ENCODE measurements at regions not wholly inside any gene's neighbourhood (a gene's known extent, or its start where the extent isn't known, plus 50 kb on each side); places are given as distances from the start of the nearest gene placed in this dataset.

DNA sequence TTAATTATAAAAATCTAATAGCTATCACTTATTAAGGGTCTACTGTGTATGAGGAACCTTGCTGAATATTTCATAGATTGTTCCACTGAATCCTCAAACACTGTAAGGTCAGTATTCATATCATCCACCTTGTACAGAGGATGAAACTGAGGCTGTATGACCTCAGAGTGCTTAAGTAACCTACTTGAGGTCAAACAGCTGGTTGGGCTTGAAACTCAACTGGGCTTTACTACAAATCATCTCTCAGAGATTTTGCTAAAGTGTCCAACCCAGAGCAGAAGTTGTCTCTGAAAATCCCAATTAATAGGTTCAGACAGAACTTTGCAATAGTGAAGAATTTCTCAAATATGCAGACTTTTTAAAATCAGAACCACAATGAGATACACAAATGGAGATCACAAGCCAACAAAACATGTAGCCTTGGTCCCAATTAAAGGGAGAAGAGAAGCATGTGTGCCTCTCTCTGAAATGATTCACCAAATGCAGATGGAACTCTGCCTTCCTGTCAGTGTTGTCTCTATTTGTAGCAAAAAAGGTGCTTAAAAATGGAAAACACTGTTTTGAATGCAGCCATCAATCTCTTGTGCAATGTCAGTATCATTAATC lies 131.4 kb downstream of the FAM114A2 start (continued):
- TF ChIP-seq, protein P1, sequence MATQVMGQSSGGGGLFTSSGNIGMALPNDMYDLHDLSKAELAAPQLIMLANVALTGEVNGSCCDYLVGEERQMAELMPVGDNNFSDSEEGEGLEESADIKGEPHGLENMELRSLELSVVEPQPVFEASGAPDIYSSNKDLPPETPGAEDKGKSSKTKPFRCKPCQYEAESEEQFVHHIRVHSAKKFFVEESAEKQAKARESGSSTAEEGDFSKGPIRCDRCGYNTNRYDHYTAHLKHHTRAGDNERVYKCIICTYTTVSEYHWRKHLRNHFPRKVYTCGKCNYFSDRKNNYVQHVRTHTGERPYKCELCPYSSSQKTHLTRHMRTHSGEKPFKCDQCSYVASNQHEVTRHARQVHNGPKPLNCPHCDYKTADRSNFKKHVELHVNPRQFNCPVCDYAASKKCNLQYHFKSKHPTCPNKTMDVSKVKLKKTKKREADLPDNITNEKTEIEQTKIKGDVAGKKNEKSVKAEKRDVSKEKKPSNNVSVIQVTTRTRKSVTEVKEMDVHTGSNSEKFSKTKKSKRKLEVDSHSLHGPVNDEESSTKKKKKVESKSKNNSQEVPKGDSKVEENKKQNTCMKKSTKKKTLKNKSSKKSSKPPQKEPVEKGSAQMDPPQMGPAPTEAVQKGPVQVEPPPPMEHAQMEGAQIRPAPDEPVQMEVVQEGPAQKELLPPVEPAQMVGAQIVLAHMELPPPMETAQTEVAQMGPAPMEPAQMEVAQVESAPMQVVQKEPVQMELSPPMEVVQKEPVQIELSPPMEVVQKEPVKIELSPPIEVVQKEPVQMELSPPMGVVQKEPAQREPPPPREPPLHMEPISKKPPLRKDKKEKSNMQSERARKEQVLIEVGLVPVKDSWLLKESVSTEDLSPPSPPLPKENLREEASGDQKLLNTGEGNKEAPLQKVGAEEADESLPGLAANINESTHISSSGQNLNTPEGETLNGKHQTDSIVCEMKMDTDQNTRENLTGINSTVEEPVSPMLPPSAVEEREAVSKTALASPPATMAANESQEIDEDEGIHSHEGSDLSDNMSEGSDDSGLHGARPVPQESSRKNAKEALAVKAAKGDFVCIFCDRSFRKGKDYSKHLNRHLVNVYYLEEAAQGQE (IDR thresholded peaks at IDR 0.05; ENCODE audit: low read depth): no peak

DNA sequence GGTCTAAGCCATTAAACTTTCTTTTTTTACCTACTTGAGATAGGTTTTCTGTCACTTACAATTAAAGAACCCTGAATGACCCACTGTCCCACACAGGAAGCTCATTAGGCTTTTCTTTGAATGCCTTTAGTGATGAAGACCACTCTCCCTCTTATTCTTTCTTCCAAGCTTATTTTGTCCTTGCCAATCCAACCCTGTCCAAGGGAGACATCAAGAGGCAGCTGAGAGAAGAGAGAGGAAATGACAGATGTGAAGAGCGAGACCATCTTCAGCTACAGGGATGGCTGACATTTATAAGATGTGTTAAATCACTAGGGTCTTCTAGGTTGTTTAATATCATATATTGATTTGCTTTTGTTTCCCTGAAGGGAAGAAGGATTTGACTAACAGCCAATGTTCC lies 133.5 kb downstream of the FAM114A2 start:
- no peak overlapping the region for H2AFZ ChIP-seq (ENCODE audit: low read depth, low read length, poor library complexity, severe bottlenecking)
- no peaks in the 10 kb centered on the region for H3K4me1 ChIP-seq (ENCODE audit: control insufficient read depth in 1 of 2, insufficient read depth in 2 of 2, low read length in 2 of 2)
- H3K4me3 ChIP-seq (replicated peaks in 1 of 2; ENCODE audit: low read depth in 1 of 2, low read length in 2 of 2): no peak overlapping the region
- H3K36me3 ChIP-seq (ENCODE audit: control insufficient read depth in 1 of 2, insufficient read depth in 2 of 2, low read length in 2 of 2): no peaks in the 10 kb centered on the region
- no peaks in the 10 kb centered on the region for H3K27me3 ChIP-seq (ENCODE audit: insufficient read depth, low read length)
- DNase-seq (ENCODE audit: low read depth, low spot score): no peak
- H3K27ac ChIP-seq (ENCODE audit: low read depth, low read length): no peak overlapping the region
- CTCF ChIA-PET: no interaction called here
- H3K9ac ChIP-seq (ENCODE audit: low read length): no peak overlapping the region
- H4K20me1 ChIP-seq (ENCODE audit: insufficient read depth): no peaks in the 10 kb centered on the region
- no peaks in the 10 kb centered on the region for H3K9me3 ChIP-seq (ENCODE audit: control insufficient read depth in 1 of 2, insufficient read depth in 1 of 2, low read depth in 1 of 2, low read length in 2 of 2)
- BruUV-seq (replicated peaks): no TSS peak
- no peaks in the 10 kb centered on the region for H3K79me2 ChIP-seq (ENCODE audit: insufficient read depth, low read length)
- no peak for ATAC-seq
- RAD21 ChIA-PET (ENCODE audit: low non-redundant PET in 1 of 2, low total read pairs in 2 of 2, uncharacterized antibody in 2 of 2, unreplicated experiment in 2 of 2): no interaction called here
- POLR2A ChIA-PET: no interaction called here
- no peak overlapping the region for H3K4me2 ChIP-seq (ENCODE audit: low read length)
- intact Hi-C loops (cut with micrococcal nuclease): no loop called here
- TF ChIP-seq CBX3 (IDR thresholded peaks at IDR 0.05; ENCODE audit: low read depth): no peak
- no peak for TF ChIP-seq POLR2AphosphoS5 (IDR thresholded peaks at IDR 0.05; ENCODE audit: low read depth, low read length)
- TF ChIP-seq FOSL1 (IDR thresholded peaks at IDR 0.05; ENCODE audit: low read depth): no peak
- TF ChIP-seq, protein P2, sequence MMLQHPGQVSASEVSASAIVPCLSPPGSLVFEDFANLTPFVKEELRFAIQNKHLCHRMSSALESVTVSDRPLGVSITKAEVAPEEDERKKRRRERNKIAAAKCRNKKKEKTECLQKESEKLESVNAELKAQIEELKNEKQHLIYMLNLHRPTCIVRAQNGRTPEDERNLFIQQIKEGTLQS (IDR thresholded peaks at IDR 0.05): no peak
- TF ChIP-seq EZH2phosphoT487 (IDR thresholded peaks at IDR 0.05; ENCODE audit: borderline replicate concordance): no peak
- TF ChIP-seq, protein P3, sequence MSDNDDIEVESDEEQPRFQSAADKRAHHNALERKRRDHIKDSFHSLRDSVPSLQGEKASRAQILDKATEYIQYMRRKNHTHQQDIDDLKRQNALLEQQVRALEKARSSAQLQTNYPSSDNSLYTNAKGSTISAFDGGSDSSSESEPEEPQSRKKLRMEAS (IDR thresholded peaks at IDR 0.05): no peak
- TF ChIP-seq JUND (IDR thresholded peaks at IDR 0.05): no peak
- no peak for TF ChIP-seq ZFX (IDR thresholded peaks at IDR 0.05)
- TF ChIP-seq ELF1 (IDR thresholded peaks at IDR 0.05; ENCODE audit: borderline replicate concordance, low read depth): no peak
- no peak for TF ChIP-seq SRF (IDR thresholded peaks at IDR 0.05; ENCODE audit: low read depth)
- no peak for TF ChIP-seq EZH2 (IDR thresholded peaks at IDR 0.05)
- no peak for TF ChIP-seq SP1 (IDR thresholded peaks at IDR 0.05; ENCODE audit: low read depth)
- no peak for TF ChIP-seq EGR1 (IDR thresholded peaks at IDR 0.05; ENCODE audit: low read depth)
- no peak for TF ChIP-seq POLR2A (IDR thresholded peaks at IDR 0.05; ENCODE audit: borderline replicate concordance, extremely low read depth, insufficient read depth, insufficient read length)
- TF ChIP-seq ZNF274 (IDR thresholded peaks at IDR 0.05; ENCODE audit: low read depth, low read length): no peak
- no peak for TF ChIP-seq CEBPB (IDR thresholded peaks at IDR 0.05; ENCODE audit: low read depth)
- no peaks in the 10 kb centered on the region for H3K9me2 ChIP-seq (ENCODE audit: insufficient read depth)

Data from HCT116 (cell line).